ENCODE measurements at regions not wholly inside any gene's neighbourhood (a gene's known extent, or its start where the extent isn't known, plus 50 kb on each side); places are given as distances from the start of the nearest gene placed in this dataset.
A peak's percentile ranks its signal among the peaks of the same experiment; 100 is the strongest.

DNA sequence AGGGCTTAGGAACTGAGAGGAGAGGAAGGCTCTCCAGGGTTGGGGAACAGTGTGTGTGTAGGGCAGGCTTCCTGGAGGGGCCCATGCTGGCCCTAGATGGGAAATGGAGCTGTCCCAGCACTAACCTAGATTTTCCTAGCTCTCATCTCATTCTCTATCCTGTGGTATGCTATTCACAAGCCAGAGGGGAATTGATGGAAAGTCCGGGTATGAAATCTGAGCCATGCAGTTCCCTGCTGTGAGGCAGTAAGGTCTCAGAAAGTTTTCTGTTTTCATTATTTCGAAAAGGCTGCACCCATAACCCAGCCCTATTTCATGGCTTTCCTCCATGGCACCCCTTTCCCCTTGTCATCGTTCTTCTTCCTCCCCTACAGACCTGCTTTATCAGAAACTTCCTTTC is 220.3 kb downstream of the RPS24 start:
- H3K27me3 ChIP-seq (ENCODE audit: control insufficient read depth, insufficient read depth, low read length) = no peaks in the 10 kb centered on the region
- DNase-seq (ENCODE audit: low read depth in 2 of 2) = no peak

DNA sequence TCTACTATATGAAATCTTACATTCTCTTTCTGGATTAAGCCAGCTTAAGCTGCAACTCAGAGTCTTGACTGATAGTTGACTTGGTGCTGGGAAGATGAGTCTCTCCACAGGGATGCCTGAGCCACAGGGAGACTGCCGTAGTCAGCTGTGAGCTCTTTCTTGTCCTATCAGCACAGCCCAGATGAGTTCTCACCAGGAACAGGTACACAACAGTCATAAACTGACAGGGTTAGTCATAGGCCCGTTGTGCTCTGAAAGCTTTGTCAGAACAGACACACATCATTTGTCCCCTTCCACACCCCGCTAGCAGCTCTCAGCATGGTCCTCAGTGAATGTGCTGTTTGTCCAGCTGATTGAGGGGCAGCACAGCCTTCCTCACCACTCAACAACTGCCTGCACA is 221.6 kb downstream of the RPS24 start:
- Histone ChIP-seq H4K20me1 (ENCODE audit: control insufficient read depth, extremely low read depth, insufficient read depth, low read length) (no peaks in the 10 kb centered on the region), H3K36me3 (ENCODE audit: control insufficient read depth, insufficient read depth, low read length) (no peaks in the 10 kb centered on the region), H2AFZ (ENCODE audit: low read length) (no peak overlapping the region), H3K4me1 (ENCODE audit: control insufficient read depth, extremely low read depth, insufficient read depth, low read length) (peaks cover 19% of the 10 kb centered on the region), H3K27ac (ENCODE audit: insufficient read depth, low read length) (peak overlapping the region; percentile 98), H3K79me2 (ENCODE audit: control insufficient read depth, insufficient read depth, low read length) (no peaks in the 10 kb centered on the region), H3K4me2 (ENCODE audit: extremely low read depth, insufficient read depth, low read length) (no peak overlapping the region), H3K27me3 (ENCODE audit: control insufficient read depth, insufficient read depth, low read length) (no peaks in the 10 kb centered on the region), H3K4me3 (replicated peaks in 1 of 4; ENCODE audit: control extremely low read depth in 1 of 4, insufficient read depth in 1 of 4, low read depth in 3 of 4, low read length in 4 of 4) (no peak overlapping the region), H3K9ac (ENCODE audit: insufficient read depth, low read length) (no peak overlapping the region), H3K9me3 (ENCODE audit: control insufficient read depth, insufficient read depth, low read depth, low read length) (no peaks in the 10 kb centered on the region)
- DNase-seq (ENCODE audit: low read depth in 2 of 2) = peak in 1 of 2 donors; percentile 17
- TF ChIP-seq, protein P1, sequence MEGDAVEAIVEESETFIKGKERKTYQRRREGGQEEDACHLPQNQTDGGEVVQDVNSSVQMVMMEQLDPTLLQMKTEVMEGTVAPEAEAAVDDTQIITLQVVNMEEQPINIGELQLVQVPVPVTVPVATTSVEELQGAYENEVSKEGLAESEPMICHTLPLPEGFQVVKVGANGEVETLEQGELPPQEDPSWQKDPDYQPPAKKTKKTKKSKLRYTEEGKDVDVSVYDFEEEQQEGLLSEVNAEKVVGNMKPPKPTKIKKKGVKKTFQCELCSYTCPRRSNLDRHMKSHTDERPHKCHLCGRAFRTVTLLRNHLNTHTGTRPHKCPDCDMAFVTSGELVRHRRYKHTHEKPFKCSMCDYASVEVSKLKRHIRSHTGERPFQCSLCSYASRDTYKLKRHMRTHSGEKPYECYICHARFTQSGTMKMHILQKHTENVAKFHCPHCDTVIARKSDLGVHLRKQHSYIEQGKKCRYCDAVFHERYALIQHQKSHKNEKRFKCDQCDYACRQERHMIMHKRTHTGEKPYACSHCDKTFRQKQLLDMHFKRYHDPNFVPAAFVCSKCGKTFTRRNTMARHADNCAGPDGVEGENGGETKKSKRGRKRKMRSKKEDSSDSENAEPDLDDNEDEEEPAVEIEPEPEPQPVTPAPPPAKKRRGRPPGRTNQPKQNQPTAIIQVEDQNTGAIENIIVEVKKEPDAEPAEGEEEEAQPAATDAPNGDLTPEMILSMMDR (conservative IDR thresholded peaks at IDR 0.05 in 1 of 2, IDR thresholded peaks at IDR 0.05 in 1 of 2; ENCODE audit: low read depth in 1 of 2, low read length in 2 of 2) = no peak
- TF ChIP-seq EZH2 (IDR thresholded peaks at IDR 0.05; ENCODE audit: low read length, missing control alignments) = no peak

More for the DNA sequence above, 220.3 kb downstream of the RPS24 start:
- Histone ChIP-seq H3K79me2 (ENCODE audit: control insufficient read depth, insufficient read depth, low read length) (no peaks in the 10 kb centered on the region), H3K4me3 (replicated peaks in 1 of 4; ENCODE audit: control extremely low read depth in 1 of 4, insufficient read depth in 1 of 4, low read depth in 3 of 4, low read length in 4 of 4) (no peak overlapping the region), H2AFZ (ENCODE audit: low read length) (no peak overlapping the region), H3K36me3 (ENCODE audit: control insufficient read depth, insufficient read depth, low read length) (no peaks in the 10 kb centered on the region), H3K9me3 (ENCODE audit: control insufficient read depth, insufficient read depth, low read depth, low read length) (no peaks in the 10 kb centered on the region), H3K4me2 (ENCODE audit: extremely low read depth, insufficient read depth, low read length) (no peak overlapping the region), H4K20me1 (ENCODE audit: control insufficient read depth, extremely low read depth, insufficient read depth, low read length) (no peaks in the 10 kb centered on the region), H3K9ac (ENCODE audit: insufficient read depth, low read length) (no peak overlapping the region), H3K4me1 (ENCODE audit: control insufficient read depth, extremely low read depth, insufficient read depth, low read length) (peaks cover 27% of the 10 kb centered on the region), H3K27ac (ENCODE audit: insufficient read depth, low read length) (no peak overlapping the region)
- no peak for TF ChIP-seq EZH2 (IDR thresholded peaks at IDR 0.05; ENCODE audit: low read length, missing control alignments)
- TF ChIP-seq, protein P1 (conservative IDR thresholded peaks at IDR 0.05 in 1 of 2, IDR thresholded peaks at IDR 0.05 in 1 of 2; ENCODE audit: low read depth in 1 of 2, low read length in 2 of 2) = no peak

DNA sequence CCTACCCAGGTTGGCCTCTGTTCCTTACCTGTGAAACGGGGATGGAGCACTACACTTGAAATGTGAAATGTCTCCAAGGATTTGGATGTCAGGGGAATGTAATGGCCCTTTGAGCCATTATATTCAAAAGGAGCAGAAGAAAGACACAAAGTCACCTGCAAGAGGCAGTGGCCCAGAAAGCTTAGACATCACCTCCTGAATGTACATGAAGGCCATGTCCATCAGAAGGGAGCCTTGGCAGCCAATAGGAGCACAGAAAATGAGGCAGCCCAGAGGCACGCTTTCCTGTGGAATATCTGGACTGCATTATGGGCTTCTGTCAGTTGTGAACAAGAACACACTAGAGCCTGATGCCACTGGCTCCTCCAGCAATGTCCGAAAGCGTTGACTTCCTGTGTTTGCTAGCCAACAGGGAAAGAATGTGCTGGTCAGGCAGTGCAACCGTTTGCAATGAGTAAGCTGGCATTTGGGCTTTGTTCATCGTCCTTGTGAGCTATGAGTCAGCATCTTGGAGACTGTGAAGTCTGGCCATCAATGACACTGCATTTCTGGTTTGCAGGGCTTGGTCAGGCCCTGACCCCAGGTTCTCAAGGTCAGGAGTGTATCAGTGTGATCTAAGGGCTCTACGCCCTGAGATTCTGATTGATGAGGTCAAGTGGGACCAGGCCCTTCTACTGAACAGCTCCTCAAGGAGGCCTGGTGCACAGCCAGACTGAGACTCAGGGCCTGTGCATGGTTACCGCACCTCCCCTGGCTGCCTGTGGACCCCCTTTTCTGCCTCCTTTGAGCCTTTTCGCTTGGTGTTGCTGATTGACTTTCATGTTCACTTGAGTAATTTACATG is 222.4 kb downstream of the RPS24 start:
- H3K4me1 ChIP-seq (ENCODE audit: control insufficient read depth, extremely low read depth, insufficient read depth, low read length) = peaks cover 16% of the 10 kb centered on the region
- no peak overlapping the region for H2AFZ ChIP-seq (ENCODE audit: low read length)
- H3K79me2 ChIP-seq (ENCODE audit: control insufficient read depth, insufficient read depth, low read length) = no peaks in the 10 kb centered on the region
- TF ChIP-seq, protein P1 (conservative IDR thresholded peaks at IDR 0.05 in 1 of 2, IDR thresholded peaks at IDR 0.05 in 1 of 2; ENCODE audit: low read depth in 1 of 2, low read length in 2 of 2) = no peak
- TF ChIP-seq EZH2 (IDR thresholded peaks at IDR 0.05; ENCODE audit: low read length, missing control alignments) = no peak
- H3K9me3 ChIP-seq (ENCODE audit: control insufficient read depth, insufficient read depth, low read depth, low read length) = no peaks in the 10 kb centered on the region
- H3K27me3 ChIP-seq (ENCODE audit: control insufficient read depth, insufficient read depth, low read length) = no peaks in the 10 kb centered on the region
- H3K36me3 ChIP-seq (ENCODE audit: control insufficient read depth, insufficient read depth, low read length) = no peaks in the 10 kb centered on the region
- no peak overlapping the region for H3K4me3 ChIP-seq (replicated peaks in 1 of 4; ENCODE audit: control extremely low read depth in 1 of 4, insufficient read depth in 1 of 4, low read depth in 3 of 4, low read length in 4 of 4)
- H3K4me2 ChIP-seq (ENCODE audit: extremely low read depth, insufficient read depth, low read length) = no peak overlapping the region
- peak overlapping the region; percentile 98 for H3K27ac ChIP-seq (ENCODE audit: insufficient read depth, low read length)
- peak; percentile 97 to 99 for DNase-seq (ENCODE audit: low read depth in 2 of 2)
- H4K20me1 ChIP-seq (ENCODE audit: control insufficient read depth, extremely low read depth, insufficient read depth, low read length) = no peaks in the 10 kb centered on the region
- peak overlapping the region; percentile 27 for H3K9ac ChIP-seq (ENCODE audit: insufficient read depth, low read length)
